Adrenal gland (tissue), 5 donors: ENCODE measurements at regions not wholly inside any gene's neighbourhood (a gene's known extent, or its start where the extent isn't known, plus 50 kb on each side); places are given as distances from the start of the nearest gene placed in this dataset.

Source experiments
- POLR2A ChIP-seq, 2 donors: fragments of 450-650 bp; IDR thresholded peaks; one replicate each; pipeline ENCODE4 v1.6.1; 2017; ENCODE audit warnings: antibody characterized with exemption in 2 of 2, mild to moderate bottlenecking in 2 of 2, moderate library complexity in 1 of 2
- TF ChIP-seq, protein P1 (sequence below), 6 experiments: fragments of 450-650 bp in 4 of 6; fragments of 200-600 bp in 2 of 6; sonication (generic) in 1 of 6; IDR thresholded peaks; 1 replicate in 5 of 6; 2 replicates in 1 of 6; pipeline versions ENCODE4 v1.5.1 to v1.8.0; 2016 to 2021; ENCODE audit warnings: antibody characterized with exemption in 6 of 6, mild to moderate bottlenecking in 2 of 6, moderate library complexity in 1 of 6
- donor health status: DM: no; HTN: no; CAD: no.

DNA sequence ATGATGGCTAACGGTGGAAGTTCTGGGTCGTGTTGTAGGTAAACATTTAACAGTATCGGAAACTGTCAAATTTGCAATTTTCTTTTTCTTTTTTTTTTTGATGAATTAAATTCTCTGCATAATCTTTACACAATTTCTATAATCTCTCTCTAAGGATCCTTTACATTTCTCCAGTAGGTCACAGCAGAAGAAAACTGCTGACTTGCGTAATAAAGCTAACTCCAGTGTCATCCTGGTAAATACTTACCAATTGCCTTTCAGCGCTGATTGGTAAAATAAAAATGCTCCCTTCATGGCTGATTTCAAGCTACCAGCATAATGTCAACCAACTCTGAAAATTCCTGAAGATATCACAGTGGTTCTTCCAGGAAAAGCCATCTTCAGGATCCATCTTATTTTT, 510.5 kb upstream of the ATXN8OS start:
- TF ChIP-seq, protein P1, sequence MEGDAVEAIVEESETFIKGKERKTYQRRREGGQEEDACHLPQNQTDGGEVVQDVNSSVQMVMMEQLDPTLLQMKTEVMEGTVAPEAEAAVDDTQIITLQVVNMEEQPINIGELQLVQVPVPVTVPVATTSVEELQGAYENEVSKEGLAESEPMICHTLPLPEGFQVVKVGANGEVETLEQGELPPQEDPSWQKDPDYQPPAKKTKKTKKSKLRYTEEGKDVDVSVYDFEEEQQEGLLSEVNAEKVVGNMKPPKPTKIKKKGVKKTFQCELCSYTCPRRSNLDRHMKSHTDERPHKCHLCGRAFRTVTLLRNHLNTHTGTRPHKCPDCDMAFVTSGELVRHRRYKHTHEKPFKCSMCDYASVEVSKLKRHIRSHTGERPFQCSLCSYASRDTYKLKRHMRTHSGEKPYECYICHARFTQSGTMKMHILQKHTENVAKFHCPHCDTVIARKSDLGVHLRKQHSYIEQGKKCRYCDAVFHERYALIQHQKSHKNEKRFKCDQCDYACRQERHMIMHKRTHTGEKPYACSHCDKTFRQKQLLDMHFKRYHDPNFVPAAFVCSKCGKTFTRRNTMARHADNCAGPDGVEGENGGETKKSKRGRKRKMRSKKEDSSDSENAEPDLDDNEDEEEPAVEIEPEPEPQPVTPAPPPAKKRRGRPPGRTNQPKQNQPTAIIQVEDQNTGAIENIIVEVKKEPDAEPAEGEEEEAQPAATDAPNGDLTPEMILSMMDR (IDR thresholded peaks at IDR 0.05): no peak
- no peak for TF ChIP-seq POLR2A (IDR thresholded peaks at IDR 0.05)
